OCI-LY3 (cell line): ENCODE measurements at regions not wholly inside any gene's neighbourhood (a gene's known extent, or its start where the extent isn't known, plus 50 kb on each side); places are given as distances from the start of the nearest gene placed in this dataset.

Experiments used
- CTCF ChIP-seq: fragments of 200-600, 300-600 bp; sonication (generic); IDR thresholded peaks from 2 replicates; pipeline ENCODE4 v1.5.1; 2014; ENCODE audit warnings: antibody characterized with exemption, low read length, low read depth
- EZH2phosphoT487 ChIP-seq: fragments of 200-600 bp; shearing (Covaris generic); IDR thresholded peaks from 2 replicates; pipeline ENCODE4 v1.6.1; 2018; ENCODE audit warnings: antibody characterized with exemption, mixed run types, low read depth

DNA sequence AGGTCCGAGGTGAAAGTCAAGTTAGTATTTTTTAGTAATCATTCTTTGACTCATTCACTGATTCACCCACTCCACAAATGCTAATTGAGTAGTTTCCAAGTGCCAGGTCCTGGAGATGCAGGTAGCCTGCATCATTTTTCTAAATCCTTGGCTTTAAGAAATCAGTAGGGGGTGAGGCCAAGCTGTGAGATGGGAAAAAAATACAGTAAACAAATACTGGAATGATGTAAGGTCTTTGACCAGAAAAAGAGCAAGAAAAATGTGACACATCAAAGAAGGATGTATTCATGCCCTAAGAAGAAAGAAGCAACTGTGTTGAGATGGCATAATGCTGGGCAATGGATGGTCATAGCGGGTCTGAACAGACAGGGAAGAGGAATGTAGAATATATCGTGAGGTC lies 1386.6 kb downstream of the PCDH7 start:
- no peak for TF ChIP-seq CTCF
- TF ChIP-seq EZH2phosphoT487: no peak
